ENCODE measurements at regions not wholly inside any gene's neighbourhood (a gene's known extent, or its start where the extent isn't known, plus 50 kb on each side); places are given as distances from the start of the nearest gene placed in this dataset.

DNA sequence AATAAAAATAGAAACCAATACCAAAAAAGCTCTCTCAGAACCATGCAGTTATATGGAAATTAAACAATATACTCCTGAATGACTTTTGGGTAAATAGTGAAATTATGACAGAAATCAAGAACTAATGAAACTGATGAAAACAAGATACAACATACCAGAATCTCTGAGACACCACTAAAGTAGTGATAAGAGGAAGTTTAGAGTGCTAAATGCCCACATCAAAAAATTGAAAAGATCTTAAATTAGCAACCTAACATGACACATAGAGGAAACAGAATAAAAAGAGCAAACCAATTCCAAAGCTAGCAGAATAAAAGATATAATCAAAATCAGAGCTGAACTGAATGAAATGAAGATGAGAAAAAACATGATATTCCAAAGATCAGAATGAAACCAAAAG is 430.9 kb downstream of the LTN1 start:
- DNase-seq (ENCODE audit: insufficient read length, low spot score) = no peak
- TF ChIP-seq, protein P1, sequence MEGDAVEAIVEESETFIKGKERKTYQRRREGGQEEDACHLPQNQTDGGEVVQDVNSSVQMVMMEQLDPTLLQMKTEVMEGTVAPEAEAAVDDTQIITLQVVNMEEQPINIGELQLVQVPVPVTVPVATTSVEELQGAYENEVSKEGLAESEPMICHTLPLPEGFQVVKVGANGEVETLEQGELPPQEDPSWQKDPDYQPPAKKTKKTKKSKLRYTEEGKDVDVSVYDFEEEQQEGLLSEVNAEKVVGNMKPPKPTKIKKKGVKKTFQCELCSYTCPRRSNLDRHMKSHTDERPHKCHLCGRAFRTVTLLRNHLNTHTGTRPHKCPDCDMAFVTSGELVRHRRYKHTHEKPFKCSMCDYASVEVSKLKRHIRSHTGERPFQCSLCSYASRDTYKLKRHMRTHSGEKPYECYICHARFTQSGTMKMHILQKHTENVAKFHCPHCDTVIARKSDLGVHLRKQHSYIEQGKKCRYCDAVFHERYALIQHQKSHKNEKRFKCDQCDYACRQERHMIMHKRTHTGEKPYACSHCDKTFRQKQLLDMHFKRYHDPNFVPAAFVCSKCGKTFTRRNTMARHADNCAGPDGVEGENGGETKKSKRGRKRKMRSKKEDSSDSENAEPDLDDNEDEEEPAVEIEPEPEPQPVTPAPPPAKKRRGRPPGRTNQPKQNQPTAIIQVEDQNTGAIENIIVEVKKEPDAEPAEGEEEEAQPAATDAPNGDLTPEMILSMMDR (IDR thresholded peaks at IDR 0.05; ENCODE audit: insufficient read depth, missing control alignments) = no peak
- no peak for FAIRE-seq

DNA sequence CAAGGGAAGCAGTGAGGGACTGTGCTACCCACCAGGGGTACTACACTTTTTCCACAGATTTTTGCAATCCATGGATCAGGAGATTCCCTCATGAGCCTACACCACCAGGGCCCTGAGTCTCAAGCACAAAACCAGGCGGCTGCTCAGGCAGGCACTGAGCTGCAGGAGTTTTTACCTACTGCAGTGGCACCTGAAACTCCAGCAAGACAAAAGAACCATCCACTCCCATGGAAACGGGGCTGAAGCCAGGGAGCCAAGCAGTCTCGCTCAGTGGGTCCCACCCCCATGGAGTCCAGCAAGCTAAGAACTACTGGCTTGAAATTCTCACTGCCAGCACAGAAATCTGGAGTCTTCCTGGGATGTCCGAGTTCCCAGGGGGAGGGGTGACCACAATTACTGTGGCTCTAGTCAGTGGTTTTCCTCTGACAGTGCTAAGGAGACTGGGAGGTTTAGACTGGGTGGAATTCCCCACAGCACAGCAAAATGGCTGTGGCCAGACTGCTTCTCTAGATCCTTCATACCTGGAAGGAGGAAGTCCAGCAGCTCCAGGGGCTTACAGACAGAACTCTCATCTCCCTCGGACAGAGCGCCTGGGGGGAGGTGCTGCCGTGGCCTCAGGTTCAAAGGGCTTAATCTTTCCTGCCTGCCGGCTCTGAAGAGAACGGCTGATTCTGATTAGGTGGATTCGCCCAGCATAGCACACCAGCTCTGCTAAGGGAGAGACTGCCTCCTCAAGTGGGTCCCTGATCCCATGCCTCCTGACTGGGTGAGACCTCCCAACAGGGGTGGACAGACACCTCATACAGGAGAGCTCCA is 437.8 kb downstream of the LTN1 start:
- TF ChIP-seq, protein P1 (IDR thresholded peaks at IDR 0.05; ENCODE audit: insufficient read depth, missing control alignments) = no peak
- DNase-seq (ENCODE audit: insufficient read length, low spot score) = no peak
- FAIRE-seq = no peak

DNA sequence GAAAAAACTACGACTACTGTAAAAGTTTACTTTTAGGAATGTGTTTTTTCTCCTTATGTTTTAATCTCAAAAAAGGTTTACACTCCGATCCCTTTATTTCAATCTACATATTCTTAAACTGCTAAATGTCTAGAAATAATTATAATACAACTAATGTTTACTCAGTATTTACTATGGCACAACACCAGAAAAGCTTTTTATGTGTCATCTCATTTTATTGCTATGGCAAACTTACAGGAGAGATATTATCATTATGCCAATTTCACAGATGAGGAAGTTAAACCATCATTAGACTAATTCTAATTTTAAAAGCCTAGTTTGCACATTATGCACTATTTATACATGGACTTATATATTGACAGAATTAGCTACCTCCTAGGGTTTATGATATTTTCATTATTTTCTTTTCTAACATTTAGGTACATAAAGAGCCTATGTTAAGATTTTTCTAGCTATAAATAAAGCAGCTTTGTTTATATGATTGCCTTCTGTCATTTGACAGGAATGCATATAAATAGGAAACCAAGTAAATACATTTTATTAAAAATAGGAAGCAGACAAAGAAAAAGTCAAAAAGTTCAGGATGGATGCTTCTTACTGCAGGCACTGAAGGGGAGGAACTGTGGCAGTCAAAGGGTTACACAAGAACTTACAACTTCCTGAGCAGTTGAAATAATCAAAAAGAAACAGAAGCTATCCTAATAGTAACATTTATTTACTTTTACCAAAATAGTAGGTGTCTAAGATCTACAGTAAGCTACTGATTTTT is 442.4 kb downstream of the LTN1 start:
- no peak for FAIRE-seq
- TF ChIP-seq, protein P1 (IDR thresholded peaks at IDR 0.05; ENCODE audit: insufficient read depth, missing control alignments) = no peak
- DNase-seq (ENCODE audit: insufficient read length, low spot score) = no peak

DNA sequence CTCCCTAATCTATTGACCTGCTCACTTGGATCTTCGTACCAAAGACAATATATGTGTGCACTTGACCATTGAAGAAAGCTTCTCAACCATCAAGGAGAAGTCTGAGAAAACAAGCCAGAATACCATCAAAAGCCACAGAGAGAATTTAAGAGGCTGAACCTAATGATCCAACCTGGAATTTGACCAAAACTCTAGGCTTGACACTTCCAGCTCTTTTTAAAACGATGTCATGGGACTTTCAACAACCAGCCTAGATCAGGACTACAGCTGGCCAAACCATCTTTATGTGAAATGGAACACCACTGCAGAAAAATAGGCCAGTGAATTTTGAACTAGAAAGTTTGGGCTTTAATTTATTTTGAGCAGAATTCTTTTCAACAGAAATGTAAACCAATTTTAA is 444.4 kb downstream of the LTN1 start:
- FAIRE-seq (no peak), DNase-seq (ENCODE audit: insufficient read length, low spot score) (no peak)
- TF ChIP-seq, protein P1 (IDR thresholded peaks at IDR 0.05; ENCODE audit: insufficient read depth, missing control alignments) = no peak

DNA sequence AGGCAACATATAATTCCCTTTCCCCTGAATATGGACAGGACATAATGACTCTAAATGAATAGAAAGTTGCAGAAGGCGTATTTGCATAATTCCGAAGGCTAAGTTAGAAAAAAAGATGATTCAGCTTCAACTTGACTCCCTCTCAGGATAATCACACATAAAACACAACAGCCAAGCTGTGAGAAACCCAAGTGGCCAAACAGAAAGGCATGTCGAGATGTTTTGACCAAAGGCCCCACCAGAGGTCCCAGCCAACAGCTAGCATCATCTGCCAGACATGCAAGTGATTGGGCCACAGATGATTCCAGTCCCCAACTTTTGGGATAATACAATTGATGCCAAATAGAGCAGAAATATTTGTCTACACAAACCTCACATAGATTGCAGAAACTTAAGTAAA is 444.9 kb downstream of the LTN1 start:
- FAIRE-seq (no peak), DNase-seq (ENCODE audit: insufficient read length, low spot score) (no peak)
- TF ChIP-seq, protein P1 (IDR thresholded peaks at IDR 0.05; ENCODE audit: insufficient read depth, missing control alignments) = no peak

DNA sequence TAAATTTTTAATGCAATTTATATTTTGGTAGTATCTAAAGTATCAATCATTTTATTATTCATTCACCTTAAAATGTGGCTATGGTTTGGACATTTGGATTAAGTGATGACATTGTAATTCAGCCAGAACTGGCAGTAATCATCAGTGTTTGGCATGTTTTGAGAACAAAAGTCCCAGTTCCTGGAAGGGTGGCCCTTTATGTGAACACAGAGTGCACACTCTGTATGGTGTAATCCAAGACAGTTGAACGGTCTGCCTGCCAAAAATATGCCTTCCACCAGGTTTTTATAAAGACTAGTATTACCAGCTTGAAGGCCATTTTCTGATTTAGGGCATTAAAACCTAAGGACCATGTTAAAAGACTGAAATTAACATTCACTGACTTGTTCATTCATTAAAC is 448.7 kb downstream of the LTN1 start:
- TF ChIP-seq, protein P1 (IDR thresholded peaks at IDR 0.05; ENCODE audit: insufficient read depth, missing control alignments) = no peak
- DNase-seq (ENCODE audit: insufficient read length, low spot score) (no peak), FAIRE-seq (no peak)

Measured in D721Med (cell line).